B cell (primary cell): ENCODE measurements at regions not wholly inside any gene's neighbourhood (a gene's known extent, or its start where the extent isn't known, plus 50 kb on each side); places are given as distances from the start of the nearest gene placed in this dataset.

Experiments
- ATAC-seq: fragments of 200-7000 bp; cut with Tn5 transposase; one replicate; pipeline ENCODE4 v1.10.0; 2021; ENCODE audit warnings: low read depth, mild to moderate bottlenecking, moderate number of reproducible peaks, moderate library complexity
- CTCF ChIA-PET: fragments of 350-600 bp; sonication (Branson Sonifier 250); formaldehyde crosslinking; loops from one replicate; lab custom pipeline; 2021; ENCODE audit warnings: antibody characterized with exemption, inconsistent platforms; lab: Charles Lee
- POLR2A ChIA-PET: fragments of 350-600 bp; sonication (Branson Sonifier 250); formaldehyde crosslinking; loops from one replicate; lab custom pipeline; 2021; ENCODE audit warnings: antibody characterized with exemption; lab: Charles Lee
- DNase-seq: peaks from one replicate; pipeline ENCODE4 v3.0.0; 2013
- H2AFZ ChIP-seq: 2 replicates; pipeline ENCODE4 v1.6.1; 2012; ENCODE audit warnings: mild to moderate bottlenecking, low read depth, low read length; ENCODE audit not compliant: insufficient read depth, poor library complexity, severe bottlenecking
- H3K27ac ChIP-seq, 2 donors: 1 replicate in 1 of 2; 2 replicates in 1 of 2; pipeline ENCODE4 v1.5.1; 2012 to 2013; ENCODE audit warnings: low read length in 2 of 2, mild to moderate bottlenecking in 2 of 2, moderate library complexity in 1 of 2
- H3K27me3 ChIP-seq, 4 experiments: fragments of 200-600 bp in 1 of 4; sonication (generic) in 1 of 4; replicated peaks in 1 of 4; 1 replicate in 2 of 4; 2 replicates in 2 of 4; pipeline versions ENCODE4 v1.6.1 to v1.7.0; 2013 to 2016; ENCODE audit warnings: low read length in 3 of 4, mild to moderate bottlenecking in 2 of 4, mixed read lengths in 1 of 4, moderate library complexity in 1 of 4; ENCODE audit not compliant: insufficient read depth in 4 of 4, control insufficient read depth in 3 of 4; ENCODE audit errors: control extremely low read depth in 1 of 4
- H3K36me3 ChIP-seq, 2 experiments: replicated peaks in 1 of 2; 1 replicate in 1 of 2; 2 replicates in 1 of 2; pipeline versions ENCODE4 v1.6.1 to v1.7.1; 2013; ENCODE audit warnings: low read length in 1 of 2; ENCODE audit not compliant: insufficient read depth in 2 of 2, control insufficient read depth in 1 of 2; ENCODE audit errors: control extremely low read depth in 1 of 2, extremely low read depth in 1 of 2
- H3K4me1 ChIP-seq, 2 donors: fragments of 200-600 bp in 1 of 2; sonication (generic) in 1 of 2; 1 replicate in 1 of 2; 2 replicates in 1 of 2; pipeline versions ENCODE4 v1.5.1 to v1.6.1; 2013 to 2017; ENCODE audit warnings: low read length in 2 of 2; ENCODE audit not compliant: control insufficient read depth in 2 of 2, insufficient read depth in 2 of 2
- H3K4me2 ChIP-seq: replicated peaks from 2 replicates; pipeline ENCODE3; 2012; ENCODE audit warnings: mild to moderate bottlenecking, low read depth, low read length; ENCODE audit not compliant: poor library complexity, severe bottlenecking
- H3K4me3 ChIP-seq, 5 experiments: fragments of 200-600 bp in 1 of 5; sonication (generic) in 1 of 5; 1 replicate in 3 of 5; 2 replicates in 2 of 5; pipeline versions ENCODE4 v1.5.1 to v1.7.0; 2011 to 2016; ENCODE audit warnings: low read length in 4 of 5, mild to moderate bottlenecking in 4 of 5, low read depth in 2 of 5, control low read depth in 1 of 5, moderate library complexity in 1 of 5; ENCODE audit not compliant: insufficient read depth in 1 of 5; ENCODE audit errors: control extremely low read depth in 1 of 5, extremely low read depth in 1 of 5
- H3K79me2 ChIP-seq: fragments of 200-600 bp; sonication (generic); one replicate; pipeline ENCODE4 v1.6.0; 2016; ENCODE audit warnings: low read length; ENCODE audit not compliant: control insufficient read depth, insufficient read depth
- H3K9ac ChIP-seq: fragments of 200-600 bp; sonication (generic); 2 replicates; pipeline ENCODE4 v1.6.1; 2017; ENCODE audit warnings: mild to moderate bottlenecking, low read length, moderate library complexity
- H3K9me3 ChIP-seq, 3 donors: one replicate each; pipeline versions ENCODE4 v1.6.1 to v1.7.1; 2013; ENCODE audit warnings: low read length in 2 of 3; ENCODE audit not compliant: control insufficient read depth in 2 of 3, insufficient read depth in 1 of 3; ENCODE audit errors: control extremely low read depth in 1 of 3
- H4K20me1 ChIP-seq: 2 replicates; pipeline ENCODE4 v1.6.0; 2012; ENCODE audit warnings: mild to moderate bottlenecking, low read length; ENCODE audit not compliant: insufficient read depth, control insufficient read depth, poor library complexity, severe bottlenecking
- H3K27ac Mint-ChIP-seq: one replicate; pipeline ENCODE4 v1.8.0; 2021; ENCODE audit warnings: mixed read lengths
- H3K27me3 Mint-ChIP-seq: one replicate; pipeline ENCODE4 v1.8.0; 2021; ENCODE audit warnings: mixed read lengths
- H3K4me1 Mint-ChIP-seq: one replicate; pipeline ENCODE4 v1.8.0; 2021; ENCODE audit warnings: mixed read lengths
- H3K4me3 Mint-ChIP-seq: one replicate; pipeline ENCODE4 v1.8.0; 2021; ENCODE audit warnings: mixed read lengths
- H3K9me3 Mint-ChIP-seq: one replicate; pipeline ENCODE4 v1.8.0; 2022; ENCODE audit warnings: mixed read lengths; ENCODE audit not compliant: insufficient read depth
- EZH2 ChIP-seq: IDR thresholded peaks from 2 replicates; pipeline ENCODE4 v1.6.1; 2012; ENCODE audit warnings: borderline replicate concordance, low read depth, mild to moderate bottlenecking, moderate library complexity, low read length; ENCODE audit not compliant: insufficient read depth, poor library complexity, severe bottlenecking
- WGBS: methylation state at CpG from one replicate; pipeline ENCODE4 v1.1.5; 2013; ENCODE audit warnings: missing lambda C conversion rate; ENCODE audit not compliant: insufficient coverage; 5-methylcytosine and 5-hydroxymethylcytosine counted together
- intact Hi-C: fragments of 100-400 bp; cut with micrococcal nuclease; formaldehyde crosslinking; loops from one replicate; pipeline ENCODE4 v1.10.0; 2022
- TF ChIP-seq, protein P1 (sequence below): fragments of 200-600 bp; IDR thresholded peaks from one replicate; pipeline ENCODE4 v1.8.0; 2022; ENCODE audit warnings: antibody characterized with exemption, mild to moderate bottlenecking

GRCh38 chr17:69981441-69981840 is 93.6 kb upstream of the KCNJ16 start:
- Histone ChIP-seq H3K4me3 (no peak overlapping the region), H3K4me1 (no peaks in the 10 kb centered on the region), H3K9me3 (no peaks in the 10 kb centered on the region), H3K27ac (no peak overlapping the region), H4K20me1 (no peaks in the 10 kb centered on the region), H3K27me3 (no peaks in the 10 kb centered on the region), H3K9ac (no peak overlapping the region), H2AFZ (no peak overlapping the region), H3K4me2 (no peak overlapping the region), H3K36me3 (no peaks in the 10 kb centered on the region), H3K79me2 (no peaks in the 10 kb centered on the region)
- Mint-ChIP-seq H3K9me3 (peaks cover under 1% of the 10 kb centered on the region), H3K27ac (no peak overlapping the region), H3K27me3 (no peaks in the 10 kb centered on the region), H3K4me3 (no peak overlapping the region), H3K4me1 (no peaks in the 10 kb centered on the region)
- no peak for TF ChIP-seq EZH2
- TF ChIP-seq, protein P1, sequence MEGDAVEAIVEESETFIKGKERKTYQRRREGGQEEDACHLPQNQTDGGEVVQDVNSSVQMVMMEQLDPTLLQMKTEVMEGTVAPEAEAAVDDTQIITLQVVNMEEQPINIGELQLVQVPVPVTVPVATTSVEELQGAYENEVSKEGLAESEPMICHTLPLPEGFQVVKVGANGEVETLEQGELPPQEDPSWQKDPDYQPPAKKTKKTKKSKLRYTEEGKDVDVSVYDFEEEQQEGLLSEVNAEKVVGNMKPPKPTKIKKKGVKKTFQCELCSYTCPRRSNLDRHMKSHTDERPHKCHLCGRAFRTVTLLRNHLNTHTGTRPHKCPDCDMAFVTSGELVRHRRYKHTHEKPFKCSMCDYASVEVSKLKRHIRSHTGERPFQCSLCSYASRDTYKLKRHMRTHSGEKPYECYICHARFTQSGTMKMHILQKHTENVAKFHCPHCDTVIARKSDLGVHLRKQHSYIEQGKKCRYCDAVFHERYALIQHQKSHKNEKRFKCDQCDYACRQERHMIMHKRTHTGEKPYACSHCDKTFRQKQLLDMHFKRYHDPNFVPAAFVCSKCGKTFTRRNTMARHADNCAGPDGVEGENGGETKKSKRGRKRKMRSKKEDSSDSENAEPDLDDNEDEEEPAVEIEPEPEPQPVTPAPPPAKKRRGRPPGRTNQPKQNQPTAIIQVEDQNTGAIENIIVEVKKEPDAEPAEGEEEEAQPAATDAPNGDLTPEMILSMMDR = no peak
- no peak for ATAC-seq
- ChIA-PET POLR2A (no interaction called here), CTCF (no interaction called here)
- WGBS = no CpG with 5 or more reads among the region's 5 CpGs
- intact Hi-C loops = no loop called here
- no peak for DNase-seq

- CTCF ChIA-PET = no interaction called here
- H3K27me3 ChIP-seq = no peaks in the 10 kb centered on the region
- Mint-ChIP-seq H3K4me1 (no peaks in the 10 kb centered on the region), H3K4me3 (no peak overlapping the region), H3K27me3 (no peaks in the 10 kb centered on the region), H3K9me3 (no peaks in the 10 kb centered on the region), H3K27ac (no peak overlapping the region)
- TF ChIP-seq, protein P1 = no peak
- TF ChIP-seq EZH2 = no peak
- POLR2A ChIA-PET = no interaction called here
- H3K9me3 ChIP-seq = peaks cover 0 to 4% (median 0%) of the 10 kb centered on the region in 3 donors
- H3K9ac ChIP-seq = no peak overlapping the region
- H3K79me2 ChIP-seq = no peaks in the 10 kb centered on the region
- no peak overlapping the region for H3K27ac ChIP-seq
- H4K20me1 ChIP-seq = no peaks in the 10 kb centered on the region
- H2AFZ ChIP-seq = no peak overlapping the region
- H3K4me3 ChIP-seq = no peak overlapping the region
- no peaks in the 10 kb centered on the region for H3K36me3 ChIP-seq
- no peak overlapping the region for H3K4me2 ChIP-seq
- intact Hi-C loops = no loop called here
- H3K4me1 ChIP-seq = no peaks in the 10 kb centered on the region
- DNase-seq = no peak
- ATAC-seq = no peak
- 80% methylated on average over 1 of the region's 2 CpGs for WGBS
These were observed 79.5 kb upstream of the KCNJ16 start for GRCh38 chr17:69995476-69995875.
